COLO668 (cell line): ENCODE measurements at regions not wholly inside any gene's neighbourhood (a gene's known extent, or its start where the extent isn't known, plus 50 kb on each side); places are given as distances from the start of the nearest gene placed in this dataset.
"Not testable (repeated sequence)": the region's sequence is repeated elsewhere in the genome, so short reads cannot be mapped to it uniquely, and the experiment has no call there.

Experiments
- DNase-seq: peaks from one replicate; lab custom pipeline; 2025; ENCODE audit not compliant: unreplicated experiment; lab: John Stamatoyannopoulos, UW

GRCh38 chr3:176873261-176873660 lies 324.0 kb downstream of the TBL1XR1 start:
- no peak for DNase-seq

GRCh38 chr3:176872771-176873209 lies 324.5 kb downstream of the TBL1XR1 start:
- peak; percentile 22 for DNase-seq

- DNase-seq, result no peak
Observed at GRCh38 chr3:176870451-176870850, 326.8 kb downstream of the TBL1XR1 start.

GRCh38 chr3:176867681-176868663 lies 329.3 kb downstream of the TBL1XR1 start:
- peak; percentile 86 for DNase-seq

- no peak for DNase-seq
Observed at GRCh38 chr3:176861137-176861536, 336.1 kb downstream of the TBL1XR1 start.

GRCh38 chr3:176856721-176857120 lies 340.6 kb downstream of the TBL1XR1 start:
- no peak for DNase-seq

- DNase-seq, result no peak
Observed at GRCh38 chr3:176855901-176856486, 341.3 kb downstream of the TBL1XR1 start.

- DNase-seq, result no peak
Observed at GRCh38 chr3:176855213-176855612, 342.1 kb downstream of the TBL1XR1 start.

GRCh38 chr3:176850498-176850897 lies 346.8 kb downstream of the TBL1XR1 start:
- no peak for DNase-seq

GRCh38 chr3:176848431-176849214 lies 348.7 kb downstream of the TBL1XR1 start:
- DNase-seq, result no peak

GRCh38 chr3:176842914-176843313 lies 354.4 kb downstream of the TBL1XR1 start:
- DNase-seq, result no peak

GRCh38 chr3:176840641-176841286 lies 356.5 kb downstream of the TBL1XR1 start:
- DNase-seq, result no peak

GRCh38 chr3:176839901-176840300 lies 357.4 kb downstream of the TBL1XR1 start:
- DNase-seq, result no peak

- DNase-seq, result no peak
Observed at GRCh38 chr3:176839466-176839865, 357.8 kb downstream of the TBL1XR1 start.

- not testable (repeated sequence) for DNase-seq
Observed at GRCh38 chr3:176827244-176827643, 370.0 kb downstream of the TBL1XR1 start.

- DNase-seq, result no peak
Observed at GRCh38 chr3:176824811-176825210, 372.5 kb downstream of the TBL1XR1 start.

- DNase-seq, result no peak
Observed at GRCh38 chr3:176820764-176821163, 376.5 kb downstream of the TBL1XR1 start.

- DNase-seq, result no peak
Observed at GRCh38 chr3:176816937-176817336, 380.3 kb downstream of the TBL1XR1 start.

- DNase-seq, result no peak
Observed at GRCh38 chr3:176814285-176814684, 383.0 kb downstream of the TBL1XR1 start.

GRCh38 chr3:176807938-176808337 lies 389.3 kb downstream of the TBL1XR1 start:
- no peak for DNase-seq

- DNase-seq, result no peak
Observed at GRCh38 chr3:176799675-176800074, 397.6 kb downstream of the TBL1XR1 start.
